Eye (tissue), 1 donor: ENCODE measurements at regions not wholly inside any gene's neighbourhood (a gene's known extent, or its start where the extent isn't known, plus 50 kb on each side); places are given as distances from the start of the nearest gene placed in this dataset.

Experiments used
- DNase-seq: peaks from one replicate; pipeline ENCODE4 v3.0.0-alpha.2; 2015

GRCh38 chr9:106689089-106689488 is 173.9 kb upstream of the ZNF462 start:
- no peak for DNase-seq

- DNase-seq: no peak
Measured at GRCh38 chr9:106691627-106692026, 171.3 kb upstream of the ZNF462 start.

- no peak for DNase-seq
Measured at GRCh38 chr9:106693558-106693957, 169.4 kb upstream of the ZNF462 start.

- DNase-seq: no peak
Measured at GRCh38 chr9:106696804-106697203, 166.2 kb upstream of the ZNF462 start.

GRCh38 chr9:106697390-106697749 is 165.6 kb upstream of the ZNF462 start:
- no peak for DNase-seq

GRCh38 chr9:106697750-106698502 is 165.0 kb upstream of the ZNF462 start:
- DNase-seq: peak; percentile 78

GRCh38 chr9:106700676-106701075 is 162.3 kb upstream of the ZNF462 start:
- no peak for DNase-seq

- DNase-seq: no peak
Measured at GRCh38 chr9:106701611-106702010, 161.4 kb upstream of the ZNF462 start.

- no peak for DNase-seq
Measured at GRCh38 chr9:106704056-106704615, 158.8 kb upstream of the ZNF462 start.

GRCh38 chr9:106707291-106707690 is 155.7 kb upstream of the ZNF462 start:
- DNase-seq: no peak

GRCh38 chr9:106707738-106708474 is 155.1 kb upstream of the ZNF462 start:
- DNase-seq: no peak

GRCh38 chr9:106708475-106709146 is 154.4 kb upstream of the ZNF462 start:
- DNase-seq: no peak

- no peak for DNase-seq
Measured at GRCh38 chr9:106712279-106712678, 150.7 kb upstream of the ZNF462 start.

GRCh38 chr9:106713206-106713605 is 149.8 kb upstream of the ZNF462 start:
- no peak for DNase-seq

GRCh38 chr9:106716820-106717219 is 146.1 kb upstream of the ZNF462 start:
- DNase-seq: no peak

GRCh38 chr9:106717686-106718085 is 145.3 kb upstream of the ZNF462 start:
- no peak for DNase-seq

GRCh38 chr9:106718936-106719335 is 144.0 kb upstream of the ZNF462 start:
- no peak for DNase-seq

GRCh38 chr9:106722051-106722753 is 140.8 kb upstream of the ZNF462 start:
- DNase-seq: no peak

GRCh38 chr9:106723926-106724325 is 139.0 kb upstream of the ZNF462 start:
- DNase-seq: no peak

GRCh38 chr9:106724566-106724965 is 138.4 kb upstream of the ZNF462 start:
- no peak for DNase-seq

GRCh38 chr9:106726070-106726815 is 136.7 kb upstream of the ZNF462 start:
- no peak for DNase-seq

- DNase-seq: no peak
Measured at GRCh38 chr9:106727969-106728368, 135.0 kb upstream of the ZNF462 start.
